Upper lobe of left lung (tissue), 6 donors: ENCODE measurements at regions not wholly inside any gene's neighbourhood (a gene's known extent, or its start where the extent isn't known, plus 50 kb on each side); places are given as distances from the start of the nearest gene placed in this dataset.

Source experiments
- ATAC-seq, 2 donors: fragments of 200-7000 bp; cut with Tn5 transposase; one replicate each; pipeline ENCODE4 v1.9.1; 2022; ENCODE audit warnings: mild to moderate bottlenecking in 2 of 2, moderate library complexity in 2 of 2; ENCODE audit not compliant: low FRiP score in 2 of 2
- DNase-seq, 2 donors: peaks; one replicate each; pipeline ENCODE4 v3.0.0-alpha.2; 2019 to 2020
- H3K27ac ChIP-seq, 4 donors: fragments of 200-600 bp; sonication (generic); one replicate each; pipeline ENCODE4 v1.5.1; 2016 to 2019
- H3K27me3 ChIP-seq, 4 donors: fragments of 200-600 bp; sonication (generic); one replicate each; pipeline ENCODE4 v1.5.1; 2017 to 2019
- H3K36me3 ChIP-seq, 4 donors: fragments of 200-600 bp; sonication (generic); one replicate each; pipeline ENCODE4 v1.5.1; 2016 to 2019
- H3K4me1 ChIP-seq, 4 donors: fragments of 200-600 bp; sonication (generic); one replicate each; pipeline ENCODE4 v1.5.1; 2018 to 2019
- H3K4me3 ChIP-seq, 4 donors: fragments of 200-600 bp; sonication (generic); one replicate each; pipeline ENCODE4 v1.5.1; 2017 to 2019; ENCODE audit warnings: mild to moderate bottlenecking in 2 of 4, moderate library complexity in 1 of 4
- H3K9me3 ChIP-seq, 4 donors: fragments of 200-600 bp; sonication (generic); one replicate each; pipeline ENCODE4 v1.5.1; 2018 to 2019
- CTCF ChIP-seq, 6 experiments: fragments of 450-650 bp in 4 of 6; fragments of 200-600 bp in 2 of 6; sonication (generic) in 2 of 6; IDR thresholded peaks; one replicate each; pipeline ENCODE4 v1.5.1; 2016 to 2019; ENCODE audit warnings: antibody characterized with exemption in 6 of 6
- EP300 ChIP-seq, 4 donors: sonication (generic); formaldehyde crosslinking; IDR thresholded peaks; one replicate each; pipeline ENCODE4 v1.5.1; 2017; ENCODE audit warnings: antibody characterized with exemption in 4 of 4, control low read depth in 2 of 4
- POLR2A ChIP-seq, 4 donors: fragments of 450-650 bp; IDR thresholded peaks; one replicate each; pipeline ENCODE4 v1.5.1; 2016 to 2017; ENCODE audit warnings: antibody characterized with exemption in 4 of 4, mild to moderate bottlenecking in 2 of 4
- POLR2AphosphoS5 ChIP-seq, 2 donors: sonication (generic); formaldehyde crosslinking; IDR thresholded peaks; one replicate each; pipeline ENCODE4 v1.5.1; 2017; ENCODE audit warnings: antibody characterized with exemption in 2 of 2
- WGBS, 2 donors: methylation state at CpG; one replicate each; pipeline ENCODE4 v1.1.5; 2017 to 2018; 5-methylcytosine and 5-hydroxymethylcytosine counted together
- donor health status: DM: no; HTN: no; CAD: no; lungs with moderate emphysema.
- donor health status: DM: no; HTN: yes; CAD: no; lungs with severe emphysema.

DNA sequence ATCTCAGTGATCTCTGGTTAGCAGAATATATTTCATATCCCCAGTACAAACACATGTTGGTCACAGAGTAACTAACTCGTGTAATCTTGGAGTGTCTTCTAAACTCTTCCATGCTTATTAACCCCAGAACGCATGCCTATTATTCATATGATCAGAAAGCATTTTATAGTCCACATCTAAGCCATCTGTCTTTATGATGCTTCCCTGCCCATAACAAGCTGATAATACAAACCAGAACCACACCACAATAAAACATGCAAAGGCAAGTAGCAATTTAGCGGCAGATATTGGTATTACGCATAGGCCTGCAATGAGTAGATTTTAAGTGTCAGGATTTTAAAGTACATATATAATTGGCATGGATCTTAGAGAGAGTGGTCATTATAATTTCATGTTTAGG is 120.0 kb upstream of the PRKCQ start:
- Histone ChIP-seq H3K27ac (no peak overlapping the region), H3K36me3 (no peaks in the 10 kb centered on the region), H3K4me3 (no peak overlapping the region), H3K27me3 (no peaks in the 10 kb centered on the region), H3K9me3 (no peaks in the 10 kb centered on the region), H3K4me1 (no peaks in the 10 kb centered on the region)
- 89 to 91% methylated on average over 4 of the region's 4 CpGs for WGBS, 2 donors
- no peak for TF ChIP-seq EP300 (IDR thresholded peaks at IDR 0.05)
- no peak for DNase-seq
- no peak for ATAC-seq

DNA sequence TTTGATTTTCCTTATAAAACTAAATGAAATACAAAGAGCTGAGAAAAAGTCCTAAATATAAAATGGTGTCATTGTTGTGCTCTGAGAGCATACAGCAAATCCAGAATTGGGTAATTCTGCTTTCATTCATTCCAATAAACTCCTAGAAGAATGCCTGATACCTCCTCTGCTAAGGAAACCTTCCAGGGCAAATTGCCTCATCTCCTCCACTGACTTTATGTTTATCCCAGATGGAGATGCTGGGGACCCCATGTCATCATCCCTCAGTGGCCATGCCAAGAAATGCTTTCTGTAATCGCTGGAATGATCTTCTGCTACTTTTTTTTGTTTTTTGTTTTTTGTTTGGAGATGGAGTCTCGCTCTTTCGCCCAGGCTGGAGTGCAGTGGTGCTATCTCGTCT is 119.3 kb upstream of the PRKCQ start:
- no peak for DNase-seq

DNA sequence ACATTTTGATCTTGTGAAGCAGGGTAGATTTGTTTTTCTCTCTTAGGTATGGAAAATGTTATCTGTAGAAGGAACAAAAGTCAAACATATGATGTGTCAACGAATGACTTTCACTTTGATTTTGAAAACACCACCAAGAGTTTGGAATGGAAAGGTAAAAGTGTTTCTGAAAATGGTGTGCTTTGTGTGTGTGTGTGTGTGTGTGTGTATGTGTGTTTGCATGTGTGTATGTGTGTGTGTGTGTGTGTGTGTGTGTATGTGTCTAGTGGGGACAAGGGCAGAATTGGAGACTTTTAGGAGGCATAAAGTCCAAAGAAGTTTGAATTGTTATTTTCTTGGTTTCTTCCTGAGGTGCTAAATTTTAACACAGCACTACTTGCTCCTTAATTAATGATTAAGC is 115.4 kb upstream of the PRKCQ start:
- H3K9me3 ChIP-seq = no peaks in the 10 kb centered on the region
- H3K27ac ChIP-seq = no peak overlapping the region
- H3K36me3 ChIP-seq = no peaks in the 10 kb centered on the region
- no peak overlapping the region for H3K4me3 ChIP-seq
- ATAC-seq (no peak), DNase-seq (no peak)
- WGBS, 2 donors = 62 to 82% methylated on average over 1 of the region's 1 CpG
- no peak for TF ChIP-seq EP300 (IDR thresholded peaks at IDR 0.05)
- no peak for TF ChIP-seq CTCF (IDR thresholded peaks at IDR 0.05)
- no peak for TF ChIP-seq POLR2A (IDR thresholded peaks at IDR 0.05)
- TF ChIP-seq POLR2AphosphoS5 (IDR thresholded peaks at IDR 0.05) = no peak
- H3K27me3 ChIP-seq = no peaks in the 10 kb centered on the region
- H3K4me1 ChIP-seq = no peaks in the 10 kb centered on the region

More for the DNA sequence above, 119.3 kb upstream of the PRKCQ start:
- no peak for TF ChIP-seq CTCF (IDR thresholded peaks at IDR 0.05)
- Histone ChIP-seq H3K9me3 (no peaks in the 10 kb centered on the region), H3K36me3 (no peaks in the 10 kb centered on the region), H3K27ac (no peak overlapping the region), H3K27me3 (no peaks in the 10 kb centered on the region), H3K4me1 (no peaks in the 10 kb centered on the region), H3K4me3 (no peak overlapping the region)
- 78 to 90% methylated on average over 4 of the region's 4 CpGs for WGBS, 2 donors
- no peak for ATAC-seq

- Histone ChIP-seq H3K4me1 (no peaks in the 10 kb centered on the region), H3K9me3 (no peaks in the 10 kb centered on the region), H3K27ac (no peak overlapping the region), H3K36me3 (no peaks in the 10 kb centered on the region), H3K4me3 (no peak overlapping the region), H3K27me3 (no peaks in the 10 kb centered on the region)
- no peak for ATAC-seq
- WGBS, 2 donors = 81% methylated on average over 8 of the region's 8 CpGs
- TF ChIP-seq POLR2A (IDR thresholded peaks at IDR 0.05) (no peak), EP300 (IDR thresholded peaks at IDR 0.05) (no peak), POLR2AphosphoS5 (IDR thresholded peaks at IDR 0.05) (no peak), CTCF (IDR thresholded peaks at IDR 0.05) (no peak)
- DNase-seq = no peak
Observed at GRCh38 chr10:6694447-6695140, 114.5 kb upstream of the PRKCQ start.

DNA sequence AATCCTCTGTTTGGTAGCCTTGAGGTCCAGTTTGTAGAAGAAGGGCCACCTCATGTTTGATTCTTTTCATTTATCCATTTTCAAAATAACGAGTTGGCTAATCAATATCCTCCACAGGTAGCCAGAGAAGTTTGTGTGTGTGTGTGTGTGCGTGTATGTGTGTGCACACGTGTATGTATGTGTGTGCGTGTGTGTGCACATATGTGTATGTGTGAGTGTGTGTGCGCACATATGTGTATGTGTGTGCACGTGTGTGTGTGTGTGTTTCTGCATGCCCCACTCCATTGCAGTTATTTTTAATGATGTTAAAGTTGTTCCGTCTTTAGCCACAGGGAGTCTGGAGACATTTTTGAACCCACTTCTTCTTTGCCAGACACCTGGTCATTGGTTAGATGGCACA is 112.8 kb upstream of the PRKCQ start:
- DNase-seq (no peak), ATAC-seq (no peak)
- Histone ChIP-seq H3K27me3 (no peaks in the 10 kb centered on the region), H3K4me3 (no peak overlapping the region), H3K27ac (no peak overlapping the region), H3K36me3 (no peaks in the 10 kb centered on the region), H3K4me1 (no peaks in the 10 kb centered on the region), H3K9me3 (no peaks in the 10 kb centered on the region)
- TF ChIP-seq EP300 (IDR thresholded peaks at IDR 0.05) (no peak), CTCF (IDR thresholded peaks at IDR 0.05) (no peak), POLR2A (IDR thresholded peaks at IDR 0.05) (no peak), POLR2AphosphoS5 (IDR thresholded peaks at IDR 0.05) (no peak)
- WGBS, 2 donors = 81 to 95% methylated on average over 7 of the region's 7 CpGs
